OCI-LY3 (cell line): ENCODE measurements at regions not wholly inside any gene's neighbourhood (a gene's known extent, or its start where the extent isn't known, plus 50 kb on each side); places are given as distances from the start of the nearest gene placed in this dataset.

ENCODE experiments used
- EZH2phosphoT487 ChIP-seq: fragments of 200-600 bp; shearing (Covaris generic); IDR thresholded peaks from 2 replicates; pipeline ENCODE4 v1.6.1; 2018; ENCODE audit warnings: antibody characterized with exemption, mixed run types, low read depth
- TF ChIP-seq, protein P1 (sequence below): fragments of 200-600, 300-600 bp; sonication (generic); IDR thresholded peaks from 2 replicates; pipeline ENCODE4 v1.5.1; 2014; ENCODE audit warnings: antibody characterized with exemption, low read length, low read depth

DNA sequence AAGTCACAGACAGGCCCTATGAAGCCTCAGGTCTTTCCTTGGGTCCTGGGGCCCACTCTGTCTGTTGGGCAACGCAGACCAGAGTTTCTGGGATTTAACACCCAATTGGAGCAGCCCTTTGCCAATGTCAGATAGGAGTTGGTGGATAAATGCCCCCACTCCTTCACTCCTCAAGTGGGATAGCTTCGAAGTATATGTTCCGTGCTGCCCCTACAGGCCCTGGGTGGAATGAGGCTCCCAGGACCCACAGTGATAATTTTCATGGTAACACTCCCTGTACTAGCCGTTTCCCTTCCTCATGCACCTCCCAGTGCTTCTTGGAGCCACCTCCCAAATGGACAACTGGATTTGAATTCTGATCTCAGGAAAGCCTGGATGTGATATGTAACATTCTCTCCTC is 145.4 kb downstream of the FOXA2 start:
- TF ChIP-seq, protein P1, sequence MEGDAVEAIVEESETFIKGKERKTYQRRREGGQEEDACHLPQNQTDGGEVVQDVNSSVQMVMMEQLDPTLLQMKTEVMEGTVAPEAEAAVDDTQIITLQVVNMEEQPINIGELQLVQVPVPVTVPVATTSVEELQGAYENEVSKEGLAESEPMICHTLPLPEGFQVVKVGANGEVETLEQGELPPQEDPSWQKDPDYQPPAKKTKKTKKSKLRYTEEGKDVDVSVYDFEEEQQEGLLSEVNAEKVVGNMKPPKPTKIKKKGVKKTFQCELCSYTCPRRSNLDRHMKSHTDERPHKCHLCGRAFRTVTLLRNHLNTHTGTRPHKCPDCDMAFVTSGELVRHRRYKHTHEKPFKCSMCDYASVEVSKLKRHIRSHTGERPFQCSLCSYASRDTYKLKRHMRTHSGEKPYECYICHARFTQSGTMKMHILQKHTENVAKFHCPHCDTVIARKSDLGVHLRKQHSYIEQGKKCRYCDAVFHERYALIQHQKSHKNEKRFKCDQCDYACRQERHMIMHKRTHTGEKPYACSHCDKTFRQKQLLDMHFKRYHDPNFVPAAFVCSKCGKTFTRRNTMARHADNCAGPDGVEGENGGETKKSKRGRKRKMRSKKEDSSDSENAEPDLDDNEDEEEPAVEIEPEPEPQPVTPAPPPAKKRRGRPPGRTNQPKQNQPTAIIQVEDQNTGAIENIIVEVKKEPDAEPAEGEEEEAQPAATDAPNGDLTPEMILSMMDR = no peak
- TF ChIP-seq EZH2phosphoT487 = no peak
